Prostate gland (tissue), 2 donors: ENCODE measurements at regions not wholly inside any gene's neighbourhood (a gene's known extent, or its start where the extent isn't known, plus 50 kb on each side); places are given as distances from the start of the nearest gene placed in this dataset.

Experiments used
- DNase-seq: peaks from one replicate; pipeline ENCODE4 v3.0.0-alpha.2; 2019; ENCODE audit warnings: low spot score
- H3K27ac ChIP-seq, 2 donors: fragments of 200-600 bp; sonication (generic); 2 replicates each; pipeline ENCODE4 v1.5.1; 2017 to 2019
- H3K27me3 ChIP-seq: fragments of 200-600 bp; sonication (generic); replicated peaks from 2 replicates; pipeline ENCODE4 v1.5.1; 2019; ENCODE audit not compliant: insufficient read depth
- H3K36me3 ChIP-seq, 2 donors: fragments of 200-600 bp; sonication (generic); 1 replicate in 1 of 2; 2 replicates in 1 of 2; pipeline versions ENCODE4 v1.5.1 to v1.8.1; 2017 to 2019
- H3K4me1 ChIP-seq: fragments of 200-600 bp; sonication (generic); replicated peaks from 2 replicates; pipeline ENCODE4 v1.5.1; 2019
- H3K4me3 ChIP-seq, 2 donors: fragments of 200-600 bp; sonication (generic); 2 replicates each; pipeline ENCODE4 v1.5.1; 2017 to 2019
- H3K9me3 ChIP-seq: fragments of 200-600 bp; sonication (generic); 2 replicates; pipeline ENCODE4 v1.5.1; 2017
- CTCF ChIP-seq, 4 experiments: fragments of 200-600 bp in 2 of 4; fragments of 450-650 bp in 2 of 4; sonication (generic) in 2 of 4; IDR thresholded peaks; 1 replicate in 3 of 4; 2 replicates in 1 of 4; pipeline ENCODE4 v1.5.1; 2016 to 2019; ENCODE audit warnings: antibody characterized with exemption in 4 of 4, mild to moderate bottlenecking in 2 of 4, moderate library complexity in 2 of 4
- POLR2A ChIP-seq: fragments of 450-650 bp; IDR thresholded peaks from one replicate; pipeline ENCODE4 v1.6.1; 2016; ENCODE audit warnings: antibody characterized with exemption, mild to moderate bottlenecking
- POLR2AphosphoS5 ChIP-seq: sonication (generic); formaldehyde crosslinking; IDR thresholded peaks from one replicate; pipeline ENCODE4 v1.6.1; 2017; ENCODE audit warnings: antibody characterized with exemption
- WGBS: methylation state at CpG from one replicate; pipeline ENCODE4 v1.1.5; 2018; 5-methylcytosine and 5-hydroxymethylcytosine counted together
- intact Hi-C: fragments of 100-400 bp; cut with DNase I; formaldehyde crosslinking; loops from one replicate; pipeline ENCODE4 v1.14.2; 2022

DNA sequence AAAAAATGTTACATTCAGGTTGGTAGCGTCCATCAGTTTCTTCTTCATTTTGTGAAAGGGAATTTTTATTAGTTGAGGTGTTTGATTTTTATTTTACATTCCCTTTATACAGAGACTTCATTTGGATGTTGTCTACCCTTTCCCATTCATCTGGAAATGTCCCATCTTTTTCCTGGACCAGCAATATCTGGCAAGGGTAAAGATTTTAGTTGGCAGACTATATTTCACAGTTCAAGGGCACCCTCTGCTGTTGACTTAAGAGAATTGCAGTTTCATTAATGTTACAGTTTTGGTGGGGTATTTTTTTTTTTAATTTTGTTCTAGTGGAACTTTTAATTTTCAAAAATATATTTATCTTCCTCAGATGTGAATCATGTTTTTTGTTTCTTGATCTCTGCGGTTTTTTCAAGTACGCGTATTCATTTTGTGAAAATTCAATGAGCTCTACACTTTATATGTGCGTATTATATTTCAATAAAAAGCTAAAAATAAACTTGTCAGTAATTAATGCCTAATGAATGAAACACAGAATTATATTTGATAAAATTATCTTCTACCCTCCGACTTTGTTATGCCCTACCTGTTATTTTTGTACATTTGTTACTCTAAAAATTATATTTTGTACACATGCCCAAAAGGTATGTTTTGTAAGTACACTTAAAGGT, 97.9 kb upstream of the KLF14 start:
- no peak overlapping the region for H3K27ac ChIP-seq
- no peak for DNase-seq
- H3K4me3 ChIP-seq: no peak overlapping the region
- H3K9me3 ChIP-seq: no peaks in the 10 kb centered on the region
- TF ChIP-seq POLR2A: no peak
- TF ChIP-seq CTCF (IDR thresholded peaks at IDR 0.05): peak; percentile 24 to 59 (median 58)
- H3K4me1 ChIP-seq: no peaks in the 10 kb centered on the region
- intact Hi-C loops: no loop called here
- 38% methylated on average over 6 of the region's 6 CpGs for WGBS
- H3K36me3 ChIP-seq: no peaks in the 10 kb centered on the region
- no peaks in the 10 kb centered on the region for H3K27me3 ChIP-seq

- Histone ChIP-seq H3K27ac (no peak overlapping the region), H3K4me1 (no peaks in the 10 kb centered on the region), H3K4me3 (no peak overlapping the region), H3K9me3 (no peaks in the 10 kb centered on the region), H3K27me3 (no peaks in the 10 kb centered on the region), H3K36me3 (no peaks in the 10 kb centered on the region)
- intact Hi-C loops: no loop called here
- 36% methylated on average over 1 of the region's 1 CpG for WGBS
- no peak for TF ChIP-seq POLR2AphosphoS5
- TF ChIP-seq POLR2A: no peak
- TF ChIP-seq CTCF (IDR thresholded peaks at IDR 0.05): no peak
- DNase-seq: no peak
Measured at GRCh38 chr7:130838738-130839137, 104.7 kb upstream of the KLF14 start.

DNA sequence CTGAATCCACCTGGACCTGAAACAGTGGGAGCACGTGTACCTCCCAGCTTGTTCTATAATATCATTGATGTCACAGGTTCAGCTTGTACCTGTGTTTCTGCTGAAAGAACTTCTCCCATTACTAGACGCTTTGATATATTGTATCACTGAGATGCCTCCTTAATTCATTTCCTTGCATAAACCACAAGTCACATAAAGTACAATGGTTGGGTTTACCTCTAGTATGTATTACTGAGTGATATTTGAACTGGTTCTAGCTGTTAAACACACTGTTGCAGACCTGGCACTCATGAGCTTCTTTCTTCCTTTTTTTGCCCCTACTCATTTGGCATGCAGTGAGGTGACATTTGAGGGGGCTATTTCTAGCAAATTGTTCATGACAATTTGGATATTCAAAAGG, 106.6 kb upstream of the KLF14 start:
- Histone ChIP-seq H3K4me3 (no peak overlapping the region), H3K27ac (no peak overlapping the region), H3K9me3 (no peaks in the 10 kb centered on the region), H3K27me3 (no peaks in the 10 kb centered on the region), H3K36me3 (no peaks in the 10 kb centered on the region), H3K4me1 (no peaks in the 10 kb centered on the region)
- no peak for DNase-seq
- intact Hi-C loops: no loop called here
- TF ChIP-seq POLR2A: no peak
- TF ChIP-seq CTCF (IDR thresholded peaks at IDR 0.05): no peak
- no peak for TF ChIP-seq POLR2AphosphoS5
- 86% methylated on average over 2 of the region's 2 CpGs for WGBS

- no peaks in the 10 kb centered on the region for H3K4me1 ChIP-seq
- TF ChIP-seq CTCF (IDR thresholded peaks at IDR 0.05): no peak
- no peak for TF ChIP-seq POLR2A
- no peak for TF ChIP-seq POLR2AphosphoS5
- intact Hi-C loops: no loop called here
- WGBS: 59% methylated on average over 7 of the region's 7 CpGs
- no peak overlapping the region for H3K27ac ChIP-seq
- H3K27me3 ChIP-seq: no peaks in the 10 kb centered on the region
- DNase-seq: no peak
- H3K4me3 ChIP-seq: no peak overlapping the region
- H3K36me3 ChIP-seq: no peaks in the 10 kb centered on the region
- no peaks in the 10 kb centered on the region for H3K9me3 ChIP-seq
Measured at GRCh38 chr7:130841416-130841815, 107.4 kb upstream of the KLF14 start.

DNA sequence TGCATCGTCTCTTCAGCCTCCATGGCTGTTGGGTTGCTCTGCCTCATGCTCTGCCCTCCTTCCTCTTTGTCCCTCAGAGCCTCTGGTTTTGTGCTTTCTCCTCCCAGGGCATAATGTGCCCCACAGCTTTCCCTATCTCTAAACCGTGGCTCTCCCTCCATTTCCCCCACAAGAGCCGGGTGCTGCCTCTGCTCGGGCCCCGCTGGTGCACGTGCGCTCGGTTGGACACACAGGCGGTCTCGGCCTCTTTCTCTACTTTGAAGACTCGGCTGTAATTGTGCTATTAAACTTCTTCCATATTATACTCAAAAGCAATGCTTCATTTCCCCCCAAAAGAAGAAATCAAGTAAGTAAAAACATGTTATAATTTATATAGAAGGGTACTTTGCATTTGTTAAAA, 109.7 kb upstream of the KLF14 start:
- H3K9me3 ChIP-seq: no peaks in the 10 kb centered on the region
- DNase-seq: no peak
- intact Hi-C loops: no loop called here
- no peak overlapping the region for H3K27ac ChIP-seq
- H3K27me3 ChIP-seq: no peaks in the 10 kb centered on the region
- H3K4me1 ChIP-seq: no peaks in the 10 kb centered on the region
- no peak overlapping the region for H3K4me3 ChIP-seq
- TF ChIP-seq CTCF (IDR thresholded peaks at IDR 0.05) (no peak), POLR2AphosphoS5 (no peak), POLR2A (no peak)
- H3K36me3 ChIP-seq: no peaks in the 10 kb centered on the region
- WGBS: 92% methylated on average over 11 of the region's 11 CpGs
